Progenitor cell of endocrine pancreas (in vitro differentiated cells): ENCODE measurements at regions not wholly inside any gene's neighbourhood (a gene's known extent, or its start where the extent isn't known, plus 50 kb on each side); places are given as distances from the start of the nearest gene placed in this dataset.

ENCODE experiments used
- DNase-seq: peaks from one replicate; pipeline ENCODE4 v3.0.0; 2021; ENCODE audit warnings: low spot score; ENCODE audit not compliant: unreplicated experiment
- H3K27ac Mint-ChIP-seq: 2 replicates; pipeline ENCODE4 v1.8.0; 2021; ENCODE audit warnings: mild to moderate bottlenecking, moderate library complexity, mixed read lengths
- H3K27me3 Mint-ChIP-seq: 2 replicates; pipeline ENCODE4 v1.8.0; 2021; ENCODE audit warnings: mixed read lengths
- H3K36me3 Mint-ChIP-seq: 2 replicates; pipeline ENCODE4 v1.8.0; 2022; ENCODE audit warnings: mixed read lengths; ENCODE audit not compliant: insufficient read depth
- H3K4me1 Mint-ChIP-seq: 2 replicates; pipeline ENCODE4 v1.8.0; 2021; ENCODE audit warnings: low read depth, mixed read lengths
- H3K4me3 Mint-ChIP-seq: 2 replicates; pipeline ENCODE4 v1.8.0; 2021; ENCODE audit warnings: low read depth, mild to moderate bottlenecking, moderate library complexity, mixed read lengths
- H3K9me3 Mint-ChIP-seq: 2 replicates; pipeline ENCODE4 v1.8.0; 2021; ENCODE audit warnings: low read depth, mixed read lengths
- TF ChIP-seq, protein P1 (sequence below): fragments of 200-600 bp; sonication (generic); IDR thresholded peaks from one replicate; pipeline ENCODE4 v1.5.0; 2021; ENCODE audit warnings: antibody characterized with exemption, mild to moderate bottlenecking; ENCODE audit not compliant: unreplicated experiment

DNA sequence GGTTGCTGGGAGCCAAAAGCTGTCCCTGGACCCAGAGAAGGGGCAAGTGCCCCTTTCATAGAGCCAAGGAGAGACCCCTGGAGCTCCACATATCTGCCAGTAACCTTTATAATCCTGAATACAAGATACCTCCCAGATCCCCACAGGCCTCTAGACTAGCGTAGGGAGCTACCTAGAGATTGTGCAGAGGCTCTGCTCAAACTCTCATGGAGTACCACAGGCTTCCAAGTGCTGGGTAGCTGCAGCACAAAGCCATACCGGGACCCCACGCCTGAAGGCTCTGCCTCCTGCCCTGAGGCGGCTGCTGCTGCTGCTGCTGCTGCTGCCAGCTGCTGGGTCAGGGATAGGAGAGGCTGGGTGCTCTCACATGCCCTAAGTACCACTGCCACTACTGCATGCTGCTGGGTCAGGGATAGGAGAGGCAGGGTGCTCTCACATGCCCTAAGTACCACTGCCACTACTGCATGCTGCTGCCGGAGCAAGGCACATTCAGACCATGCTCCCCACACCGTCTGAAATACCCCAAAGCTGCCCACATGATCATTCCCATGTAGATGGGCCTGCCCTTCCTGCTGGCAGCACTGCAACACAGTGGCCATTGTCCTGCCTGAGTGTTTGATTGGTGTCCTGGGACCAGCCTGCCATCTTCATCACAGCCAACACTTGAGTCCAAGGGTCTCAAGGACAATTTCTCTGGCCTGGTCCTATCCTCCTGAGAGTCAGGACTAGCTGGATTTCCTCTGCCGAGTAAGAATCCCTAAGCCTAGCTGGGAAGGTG, 1434.3 kb upstream of the ADGRB3 start:
- no peak for DNase-seq
- H3K9me3 Mint-ChIP-seq: no peaks in the 10 kb centered on the region
- no peaks in the 10 kb centered on the region for H3K4me1 Mint-ChIP-seq
- no peak overlapping the region for H3K4me3 Mint-ChIP-seq
- TF ChIP-seq, protein P1, sequence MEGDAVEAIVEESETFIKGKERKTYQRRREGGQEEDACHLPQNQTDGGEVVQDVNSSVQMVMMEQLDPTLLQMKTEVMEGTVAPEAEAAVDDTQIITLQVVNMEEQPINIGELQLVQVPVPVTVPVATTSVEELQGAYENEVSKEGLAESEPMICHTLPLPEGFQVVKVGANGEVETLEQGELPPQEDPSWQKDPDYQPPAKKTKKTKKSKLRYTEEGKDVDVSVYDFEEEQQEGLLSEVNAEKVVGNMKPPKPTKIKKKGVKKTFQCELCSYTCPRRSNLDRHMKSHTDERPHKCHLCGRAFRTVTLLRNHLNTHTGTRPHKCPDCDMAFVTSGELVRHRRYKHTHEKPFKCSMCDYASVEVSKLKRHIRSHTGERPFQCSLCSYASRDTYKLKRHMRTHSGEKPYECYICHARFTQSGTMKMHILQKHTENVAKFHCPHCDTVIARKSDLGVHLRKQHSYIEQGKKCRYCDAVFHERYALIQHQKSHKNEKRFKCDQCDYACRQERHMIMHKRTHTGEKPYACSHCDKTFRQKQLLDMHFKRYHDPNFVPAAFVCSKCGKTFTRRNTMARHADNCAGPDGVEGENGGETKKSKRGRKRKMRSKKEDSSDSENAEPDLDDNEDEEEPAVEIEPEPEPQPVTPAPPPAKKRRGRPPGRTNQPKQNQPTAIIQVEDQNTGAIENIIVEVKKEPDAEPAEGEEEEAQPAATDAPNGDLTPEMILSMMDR: no peak
- H3K36me3 Mint-ChIP-seq: no peaks in the 10 kb centered on the region
- H3K27me3 Mint-ChIP-seq: no peaks in the 10 kb centered on the region
- no peak overlapping the region for H3K27ac Mint-ChIP-seq

DNA sequence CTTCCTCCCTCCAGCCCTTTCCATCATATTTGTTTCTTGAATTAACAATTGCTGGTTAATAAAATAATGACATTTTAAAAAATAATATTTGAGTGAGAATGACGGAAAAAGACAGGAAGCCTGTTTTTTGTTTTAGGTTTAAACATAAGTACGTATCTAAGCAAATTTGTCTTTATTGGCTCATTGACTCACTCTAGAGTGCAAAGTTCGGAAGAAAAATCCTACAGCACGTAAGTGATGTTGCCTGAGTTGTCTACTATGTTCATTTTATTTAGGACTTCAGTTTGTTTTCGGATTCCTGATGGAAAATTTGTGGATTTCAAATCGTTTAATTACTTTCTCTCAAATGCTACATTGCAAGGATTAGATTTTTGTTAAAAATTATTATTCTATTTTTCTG, 1435.7 kb upstream of the ADGRB3 start:
- Mint-ChIP-seq H3K27me3 (no peaks in the 10 kb centered on the region), H3K4me3 (no peak overlapping the region), H3K9me3 (no peaks in the 10 kb centered on the region), H3K4me1 (no peaks in the 10 kb centered on the region), H3K36me3 (no peaks in the 10 kb centered on the region), H3K27ac (no peak overlapping the region)
- TF ChIP-seq, protein P1: no peak
- no peak for DNase-seq

DNA sequence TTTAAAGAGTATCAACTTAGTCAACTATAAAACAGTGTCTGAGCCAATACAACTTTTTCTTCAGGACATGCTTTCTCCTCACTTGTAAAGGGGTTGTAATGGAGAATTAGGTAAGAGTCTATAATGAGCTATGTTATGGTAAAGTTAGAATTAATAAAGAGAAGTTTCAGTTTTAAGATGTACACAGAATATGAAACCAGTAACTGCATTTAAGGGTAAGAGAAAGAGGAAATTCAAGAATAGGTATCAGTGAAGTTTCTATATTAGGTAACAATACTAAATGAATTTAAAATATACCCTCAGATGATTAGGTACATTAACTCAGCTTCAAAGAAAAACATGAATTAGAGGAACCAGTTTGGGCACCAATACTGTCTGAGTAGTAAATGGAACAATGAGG, 1444.3 kb upstream of the ADGRB3 start:
- no peak for DNase-seq
- Mint-ChIP-seq H3K4me3 (no peak overlapping the region), H3K27me3 (no peaks in the 10 kb centered on the region), H3K9me3 (peaks cover 4% of the 10 kb centered on the region), H3K27ac (no peak overlapping the region), H3K4me1 (no peaks in the 10 kb centered on the region), H3K36me3 (no peaks in the 10 kb centered on the region)
- TF ChIP-seq, protein P1: no peak

DNA sequence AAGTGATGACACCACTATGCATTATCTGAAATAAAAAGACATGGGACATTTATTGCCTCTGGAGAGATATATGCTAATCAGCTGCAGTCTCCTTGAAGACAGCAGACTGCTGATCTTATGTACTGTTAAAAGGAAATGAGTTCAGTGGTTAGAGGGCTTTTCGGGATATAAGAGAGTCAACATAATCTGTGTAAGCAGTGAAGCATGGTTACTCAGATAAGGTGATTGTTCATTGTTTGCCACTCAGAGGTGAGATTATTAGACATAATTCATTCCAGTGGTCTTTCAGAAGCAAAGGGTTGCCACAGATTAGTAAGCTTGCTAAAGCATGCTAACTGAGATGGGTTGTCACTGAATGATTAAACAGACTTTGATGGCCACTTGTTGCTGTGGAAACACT, 1450.7 kb upstream of the ADGRB3 start:
- Mint-ChIP-seq H3K4me3 (no peak overlapping the region), H3K36me3 (no peaks in the 10 kb centered on the region), H3K9me3 (no peaks in the 10 kb centered on the region), H3K4me1 (no peaks in the 10 kb centered on the region), H3K27ac (no peak overlapping the region), H3K27me3 (peaks cover 4% of the 10 kb centered on the region)
- TF ChIP-seq, protein P1: no peak
- no peak for DNase-seq

DNA sequence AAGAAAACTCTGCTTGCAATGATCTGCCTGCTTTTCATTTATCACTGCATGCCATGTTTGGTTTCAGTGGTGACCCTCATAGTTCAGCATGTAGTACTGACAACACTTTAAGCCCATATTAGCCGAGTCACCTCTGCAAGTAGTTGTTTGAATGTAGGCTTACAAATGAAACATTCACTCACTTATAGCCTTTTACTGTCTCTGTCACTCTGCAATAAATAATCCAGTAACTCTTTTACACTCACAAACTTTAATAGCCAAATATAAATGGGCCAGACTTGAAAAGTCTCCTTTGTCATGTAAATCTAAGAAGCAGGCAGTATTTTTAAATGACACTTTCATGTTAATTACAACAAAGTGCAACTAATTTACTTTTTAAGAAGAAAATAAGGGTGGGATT, 1460.0 kb upstream of the ADGRB3 start:
- DNase-seq: no peak
- no peak overlapping the region for H3K4me3 Mint-ChIP-seq
- H3K4me1 Mint-ChIP-seq: no peaks in the 10 kb centered on the region
- no peak overlapping the region for H3K27ac Mint-ChIP-seq
- no peaks in the 10 kb centered on the region for H3K9me3 Mint-ChIP-seq
- TF ChIP-seq, protein P1: no peak
- H3K36me3 Mint-ChIP-seq: no peaks in the 10 kb centered on the region
- H3K27me3 Mint-ChIP-seq: peaks cover 9% of the 10 kb centered on the region
